ENCODE measurements at regions not wholly inside any gene's neighbourhood (a gene's known extent, or its start where the extent isn't known, plus 50 kb on each side); places are given as distances from the start of the nearest gene placed in this dataset.

- TF ChIP-seq CTCF (IDR thresholded peaks at IDR 0.05; ENCODE audit: poor library complexity, severe bottlenecking), result no peak
- no peaks in the 10 kb centered on the region for H3K36me3 ChIP-seq (ENCODE audit: low read depth)
- H3K9me3 ChIP-seq (ENCODE audit: severe bottlenecking), result no peaks in the 10 kb centered on the region
- H3K4me3 ChIP-seq (ENCODE audit: severe bottlenecking), result no peak overlapping the region
- H3K27me3 ChIP-seq (ENCODE audit: insufficient read depth, poor library complexity, severe bottlenecking), result peaks cover 3% of the 10 kb centered on the region
- DNase-seq (ENCODE audit: low spot score) (no peak), ATAC-seq (ENCODE audit: low read depth) (no peak)
- no peak overlapping the region for H3K27ac ChIP-seq (ENCODE audit: poor library complexity, severe bottlenecking)
- H3K4me1 ChIP-seq (ENCODE audit: insufficient read depth, poor library complexity, severe bottlenecking), result no peaks in the 10 kb centered on the region
These were observed 641.3 kb downstream of the TRAM1L1 start for GRCh38 chr4:116444117-116444516.

GRCh38 chr4:116438981-116439729 lies 646.2 kb downstream of the TRAM1L1 start:
- no peak for ATAC-seq (ENCODE audit: low read depth)
- no peaks in the 10 kb centered on the region for H3K36me3 ChIP-seq (ENCODE audit: low read depth)
- no peak overlapping the region for H3K4me3 ChIP-seq (ENCODE audit: severe bottlenecking)
- H3K27ac ChIP-seq (ENCODE audit: poor library complexity, severe bottlenecking), result no peak overlapping the region
- peaks cover 3% of the 10 kb centered on the region for H3K27me3 ChIP-seq (ENCODE audit: insufficient read depth, poor library complexity, severe bottlenecking)
- no peak for TF ChIP-seq CTCF (IDR thresholded peaks at IDR 0.05; ENCODE audit: poor library complexity, severe bottlenecking)
- DNase-seq (ENCODE audit: low spot score), result no peak
- no peaks in the 10 kb centered on the region for H3K4me1 ChIP-seq (ENCODE audit: insufficient read depth, poor library complexity, severe bottlenecking)
- no peaks in the 10 kb centered on the region for H3K9me3 ChIP-seq (ENCODE audit: severe bottlenecking)

GRCh38 chr4:116438417-116438816 lies 647.0 kb downstream of the TRAM1L1 start:
- no peak for TF ChIP-seq CTCF (IDR thresholded peaks at IDR 0.05; ENCODE audit: poor library complexity, severe bottlenecking)
- ATAC-seq (ENCODE audit: low read depth), result no peak
- no peaks in the 10 kb centered on the region for H3K4me1 ChIP-seq (ENCODE audit: insufficient read depth, poor library complexity, severe bottlenecking)
- H3K27me3 ChIP-seq (ENCODE audit: insufficient read depth, poor library complexity, severe bottlenecking), result peaks cover 3% of the 10 kb centered on the region
- H3K4me3 ChIP-seq (ENCODE audit: severe bottlenecking), result no peak overlapping the region
- no peaks in the 10 kb centered on the region for H3K36me3 ChIP-seq (ENCODE audit: low read depth)
- H3K27ac ChIP-seq (ENCODE audit: poor library complexity, severe bottlenecking), result no peak overlapping the region
- DNase-seq (ENCODE audit: low spot score), result no peak
- no peaks in the 10 kb centered on the region for H3K9me3 ChIP-seq (ENCODE audit: severe bottlenecking)

GRCh38 chr4:116427666-116428065 lies 657.7 kb downstream of the TRAM1L1 start:
- Histone ChIP-seq H3K27me3 (ENCODE audit: insufficient read depth, poor library complexity, severe bottlenecking) (no peaks in the 10 kb centered on the region), H3K4me3 (ENCODE audit: severe bottlenecking) (no peak overlapping the region), H3K27ac (ENCODE audit: poor library complexity, severe bottlenecking) (no peak overlapping the region), H3K36me3 (ENCODE audit: low read depth) (no peaks in the 10 kb centered on the region), H3K4me1 (ENCODE audit: insufficient read depth, poor library complexity, severe bottlenecking) (no peaks in the 10 kb centered on the region), H3K9me3 (ENCODE audit: severe bottlenecking) (no peaks in the 10 kb centered on the region)
- DNase-seq (ENCODE audit: low spot score) (no peak), ATAC-seq (ENCODE audit: low read depth) (no peak)
- no peak for TF ChIP-seq CTCF (IDR thresholded peaks at IDR 0.05; ENCODE audit: poor library complexity, severe bottlenecking)

- Histone ChIP-seq H3K9me3 (ENCODE audit: severe bottlenecking) (no peaks in the 10 kb centered on the region), H3K27ac (ENCODE audit: poor library complexity, severe bottlenecking) (no peak overlapping the region), H3K4me3 (ENCODE audit: severe bottlenecking) (no peak overlapping the region), H3K36me3 (ENCODE audit: low read depth) (no peaks in the 10 kb centered on the region), H3K4me1 (ENCODE audit: insufficient read depth, poor library complexity, severe bottlenecking) (no peaks in the 10 kb centered on the region), H3K27me3 (ENCODE audit: insufficient read depth, poor library complexity, severe bottlenecking) (no peaks in the 10 kb centered on the region)
- DNase-seq (ENCODE audit: low spot score) (no peak), ATAC-seq (ENCODE audit: low read depth) (no peak)
- TF ChIP-seq CTCF (IDR thresholded peaks at IDR 0.05; ENCODE audit: poor library complexity, severe bottlenecking), result no peak
These were observed 672.2 kb downstream of the TRAM1L1 start for GRCh38 chr4:116413222-116413621.
